Superior temporal gyrus (tissue), 1 donor: ENCODE measurements at regions not wholly inside any gene's neighbourhood (a gene's known extent, or its start where the extent isn't known, plus 50 kb on each side); places are given as distances from the start of the nearest gene placed in this dataset.

Experiments used
- DNase-seq: peaks from one replicate; pipeline ENCODE4 v3.0.0-alpha.2; 2016; ENCODE audit errors: extremely low spot score

- DNase-seq, result no peak
Observed at GRCh38 chr5:8470489-8470888, 601.5 kb downstream of the MTRR start.

GRCh38 chr5:8471581-8471980, 602.6 kb downstream of the MTRR start:
- no peak for DNase-seq

- DNase-seq, result no peak
Observed at GRCh38 chr5:8473016-8473415, 604.1 kb downstream of the MTRR start.

GRCh38 chr5:8473827-8474568, 605.0 kb downstream of the MTRR start:
- DNase-seq, result no peak

GRCh38 chr5:8474569-8474930, 605.6 kb downstream of the MTRR start:
- no peak for DNase-seq

DNA sequence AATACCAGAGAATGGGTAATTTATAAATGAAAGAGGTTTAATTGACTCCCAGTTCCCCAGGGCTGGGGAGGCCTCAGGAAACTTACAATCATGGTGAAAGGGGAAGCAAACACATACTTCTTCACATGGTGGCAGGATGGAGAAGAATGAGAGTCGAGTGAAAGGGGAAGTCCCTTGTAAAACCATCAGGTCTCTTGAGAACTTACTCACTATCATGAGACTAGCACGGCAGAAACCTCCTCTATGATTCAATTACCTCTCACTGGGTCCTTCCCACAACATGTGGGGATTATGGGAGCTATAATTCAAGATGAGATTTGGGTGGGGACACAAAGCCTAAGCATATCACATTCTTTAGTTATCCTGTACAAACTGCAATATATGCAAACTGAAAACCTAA, 609.4 kb downstream of the MTRR start:
- DNase-seq, result no peak

GRCh38 chr5:8481007-8481406, 612.1 kb downstream of the MTRR start:
- no peak for DNase-seq

DNA sequence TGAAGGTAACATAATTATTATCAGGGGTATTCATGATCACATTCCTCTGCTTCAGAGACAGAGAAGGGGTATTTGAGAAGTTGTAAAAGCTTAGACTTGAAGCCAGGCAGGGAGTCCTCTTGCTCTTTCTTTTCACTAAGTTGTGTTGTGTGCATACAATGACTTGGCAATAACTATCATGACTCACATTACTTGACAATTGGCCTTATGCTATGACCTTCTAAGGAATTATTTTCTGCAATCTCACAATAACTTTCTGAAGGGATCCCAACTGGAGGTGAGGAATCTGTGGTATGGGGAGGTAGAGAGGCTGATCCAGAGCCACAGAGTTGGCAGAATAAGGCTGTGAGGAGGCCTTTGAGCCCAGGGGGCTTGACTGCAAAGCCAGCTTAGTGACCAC, 622.3 kb downstream of the MTRR start:
- DNase-seq, result no peak

DNA sequence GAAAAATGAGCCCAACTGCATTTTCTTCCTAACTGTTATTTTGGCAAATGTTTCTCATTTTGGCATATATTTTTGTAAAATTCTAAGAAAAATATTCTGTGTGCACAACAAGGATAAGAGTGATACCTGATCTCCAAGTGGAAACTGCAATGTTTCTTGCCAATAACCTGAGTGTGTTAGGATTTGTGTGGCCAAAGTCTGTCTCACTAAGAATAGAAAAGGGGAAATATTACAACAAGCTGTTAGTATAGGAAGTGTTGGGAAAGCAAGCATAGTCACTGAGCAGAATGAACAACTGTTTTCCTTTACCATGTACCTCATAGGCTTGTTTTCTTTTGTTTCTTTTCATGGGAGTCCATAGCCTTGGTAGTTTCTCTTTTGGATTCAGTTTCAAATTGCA, 624.2 kb downstream of the MTRR start:
- DNase-seq, result no peak

GRCh38 chr5:8500426-8500825, 631.5 kb downstream of the MTRR start:
- no peak for DNase-seq

GRCh38 chr5:8505196-8505595, 636.2 kb downstream of the MTRR start:
- DNase-seq, result no peak

GRCh38 chr5:8508231-8508630, 639.3 kb downstream of the MTRR start:
- no peak for DNase-seq

DNA sequence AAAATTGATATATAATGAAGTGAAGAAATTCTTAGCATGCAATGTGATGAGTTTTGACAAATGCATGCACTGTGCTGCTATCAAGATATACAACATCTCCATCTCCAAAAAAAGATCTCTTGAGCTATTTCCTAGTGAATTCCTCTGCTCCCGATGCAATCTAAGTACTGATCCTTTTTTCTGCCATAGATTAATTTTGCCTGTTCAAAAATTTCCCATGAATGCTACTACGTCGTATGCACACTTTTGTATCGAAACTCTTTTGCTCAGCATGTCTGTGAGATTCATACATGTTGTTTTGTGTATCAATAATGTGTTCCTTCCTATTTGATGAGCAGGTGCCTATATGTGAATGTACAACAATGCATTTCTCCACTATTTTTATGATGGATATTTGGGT, 647.4 kb downstream of the MTRR start:
- DNase-seq, result no peak

DNA sequence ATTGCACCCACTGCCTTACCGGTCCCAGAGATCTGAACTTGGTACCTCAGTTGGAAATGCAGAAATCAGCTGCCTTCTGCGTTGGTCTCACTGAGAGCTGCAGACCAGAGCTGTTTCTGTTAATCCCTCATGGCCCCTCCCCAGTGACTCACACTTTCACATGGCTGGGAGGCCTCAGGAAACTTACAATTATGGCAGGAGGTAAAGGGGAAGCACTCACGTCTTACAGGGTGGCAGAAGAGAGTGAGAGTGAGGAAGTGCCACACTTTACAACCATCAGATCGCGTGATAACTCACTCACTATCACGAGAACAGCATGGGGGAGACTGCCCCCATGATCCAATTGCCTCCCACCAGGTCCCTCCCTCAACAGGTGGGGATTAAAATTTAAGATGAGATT, 648.5 kb downstream of the MTRR start:
- DNase-seq, result no peak

DNA sequence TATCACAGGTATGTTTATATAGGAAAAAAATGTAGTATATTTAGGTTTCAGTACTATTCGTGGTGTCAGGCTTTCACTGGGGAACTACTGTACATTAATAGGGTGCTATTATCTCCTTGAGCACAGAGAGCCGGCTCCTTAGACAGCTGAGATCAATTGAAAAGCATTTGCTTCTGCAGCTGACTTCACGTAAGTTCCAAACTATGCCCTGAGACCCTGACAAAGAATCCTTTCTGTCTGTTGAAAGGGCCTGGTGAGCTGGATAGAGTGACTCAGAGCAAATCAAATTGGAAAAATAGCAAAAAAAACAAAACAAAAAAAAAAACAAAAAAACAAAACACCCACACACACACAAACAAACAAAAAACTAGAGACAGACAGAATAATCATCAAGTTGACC, 652.0 kb downstream of the MTRR start:
- no peak for DNase-seq

GRCh38 chr5:8521991-8522390, 653.0 kb downstream of the MTRR start:
- no peak for DNase-seq

GRCh38 chr5:8522646-8523045, 653.7 kb downstream of the MTRR start:
- no peak for DNase-seq

GRCh38 chr5:8523501-8523900, 654.6 kb downstream of the MTRR start:
- no peak for DNase-seq

- DNase-seq, result no peak
Observed at GRCh38 chr5:8525819-8526218, 656.9 kb downstream of the MTRR start.

DNA sequence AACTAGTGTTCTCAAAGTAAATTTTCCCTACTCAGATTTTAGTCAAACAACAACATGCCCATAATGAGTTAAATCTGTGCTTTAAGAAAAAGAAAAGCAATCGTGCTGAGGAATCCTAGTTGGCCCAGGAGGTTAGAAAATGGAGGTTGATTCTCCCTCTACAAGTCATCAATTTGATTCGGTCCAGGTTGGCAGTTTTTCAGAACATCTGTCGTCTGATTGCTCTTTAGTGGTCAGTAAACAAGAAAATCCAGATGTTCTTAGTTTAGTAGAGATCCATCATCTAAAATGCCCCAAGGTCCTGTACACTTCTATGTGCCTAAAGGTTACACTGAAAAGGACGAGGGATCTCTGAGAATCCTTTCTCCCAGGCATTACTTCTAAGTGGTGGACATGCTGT, 659.2 kb downstream of the MTRR start:
- no peak for DNase-seq

DNA sequence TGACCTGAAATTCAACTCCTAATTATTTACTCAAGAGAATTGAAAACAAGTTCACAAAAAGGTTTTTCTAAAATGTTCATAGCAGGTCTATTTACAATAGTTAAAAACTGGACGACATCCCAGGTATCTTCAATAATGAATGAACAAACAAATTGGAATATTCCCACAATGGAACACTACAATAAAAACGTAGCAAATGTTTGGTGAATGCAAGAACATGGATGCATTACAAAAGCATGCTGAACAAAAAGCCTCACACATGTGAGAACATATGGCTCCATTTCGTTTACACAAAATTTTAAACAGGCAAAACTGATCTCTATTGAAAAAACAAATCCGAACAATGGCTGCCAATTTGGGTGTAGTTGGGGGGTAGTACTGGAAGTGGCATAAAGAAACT, 669.9 kb downstream of the MTRR start:
- DNase-seq, result no peak

DNA sequence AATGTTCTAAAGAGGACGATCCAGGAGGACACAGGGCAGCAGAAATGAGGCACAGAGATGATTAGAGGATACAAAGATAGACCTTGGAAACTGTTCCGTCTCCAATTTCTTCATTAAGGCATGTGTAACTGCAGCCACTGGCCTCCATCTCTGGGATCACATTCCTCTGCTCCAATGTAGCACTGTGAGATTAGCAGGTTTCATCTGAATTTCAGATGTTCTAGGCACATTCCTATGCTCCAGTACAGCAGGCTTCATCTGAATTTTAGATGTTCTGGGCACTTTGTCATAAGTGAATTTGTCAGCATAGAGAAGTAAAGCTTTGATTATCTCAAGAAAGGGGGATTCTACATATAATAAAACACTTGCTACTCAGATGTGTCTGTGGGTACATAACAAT, 671.4 kb downstream of the MTRR start:
- DNase-seq, result no peak

DNA sequence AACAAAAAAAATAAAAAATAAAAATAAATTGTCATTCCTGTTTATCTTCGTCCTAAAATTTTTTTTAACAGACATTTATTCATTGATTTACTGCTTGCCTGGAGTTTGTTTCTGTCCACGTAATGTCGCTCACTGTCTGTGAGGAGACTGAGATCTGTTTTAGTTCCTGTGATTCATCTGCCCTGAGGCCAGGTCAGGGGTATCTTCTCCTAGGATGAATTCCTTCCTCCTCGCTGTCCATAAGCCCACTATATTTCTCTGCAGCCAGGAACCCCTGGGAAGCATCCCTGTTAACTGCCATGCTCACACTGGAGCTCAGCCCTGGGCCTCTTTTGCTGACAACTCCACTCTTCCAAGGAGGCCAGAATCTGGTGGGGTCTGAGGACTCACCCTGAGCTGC, 682.0 kb downstream of the MTRR start:
- no peak for DNase-seq

DNA sequence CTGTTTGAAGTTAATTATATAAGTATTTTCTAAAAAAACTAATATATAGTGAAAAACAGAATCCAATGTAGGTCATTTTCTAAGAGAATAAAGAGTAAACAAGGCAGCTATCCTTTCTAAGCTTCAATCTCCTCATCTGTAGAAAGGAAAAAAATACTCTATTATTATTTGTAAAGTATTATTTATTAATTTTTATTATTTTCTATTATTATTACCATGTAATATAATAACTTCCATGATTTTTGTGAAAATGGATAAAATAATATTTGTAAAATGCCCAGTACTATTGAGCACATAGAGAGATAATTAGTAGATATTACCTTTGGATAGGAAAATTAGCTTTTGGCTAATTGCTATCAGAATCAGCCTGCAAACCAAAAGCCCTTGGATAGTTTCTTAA, 684.4 kb downstream of the MTRR start:
- no peak for DNase-seq
